CD4-positive, CD25-positive, alpha-beta regulatory T cell (primary cell): ENCODE measurements at regions not wholly inside any gene's neighbourhood (a gene's known extent, or its start where the extent isn't known, plus 50 kb on each side); places are given as distances from the start of the nearest gene placed in this dataset.

Experiments used
- ATAC-seq, 2 donors: fragments of 150-1000 bp; cut with Tn5 transposase; one replicate each; pipeline ENCODE4 v1.10.0; 2021; ENCODE audit warnings: low read depth in 2 of 2, moderate number of reproducible peaks in 2 of 2, moderate library complexity in 1 of 2
- DNase-seq, 3 donors: peaks; one replicate each; pipeline versions ENCODE4 v3.0.0 to v3.0.0-alpha.2; 2012 to 2022; ENCODE audit warnings: mixed read lengths in 1 of 3
- H3K27ac ChIP-seq: one replicate; pipeline ENCODE4 v1.7.0; 2013; ENCODE audit warnings: mild to moderate bottlenecking, low read length; ENCODE audit not compliant: insufficient read depth, poor library complexity, severe bottlenecking
- H3K27me3 ChIP-seq: one replicate; pipeline ENCODE4 v1.7.0; 2013; ENCODE audit warnings: low read length; ENCODE audit not compliant: control insufficient read depth, insufficient read depth
- H3K36me3 ChIP-seq: one replicate; pipeline ENCODE4 v1.7.0; 2013; ENCODE audit warnings: mild to moderate bottlenecking, low read length, moderate library complexity; ENCODE audit not compliant: control insufficient read depth, insufficient read depth
- H3K4me1 ChIP-seq: 2 replicates; pipeline ENCODE4 v1.7.0; 2013; ENCODE audit warnings: mild to moderate bottlenecking, low read length; ENCODE audit not compliant: insufficient read depth, control insufficient read depth, poor library complexity, severe bottlenecking
- H3K4me3 ChIP-seq: one replicate; pipeline ENCODE4 v1.7.0; 2013; ENCODE audit warnings: low read depth, mild to moderate bottlenecking, low read length, moderate library complexity
- H3K9me3 ChIP-seq, 2 experiments: 1 replicate in 1 of 2; 2 replicates in 1 of 2; pipeline ENCODE4 v1.7.0; 2013; ENCODE audit warnings: low read length in 2 of 2, mild to moderate bottlenecking in 1 of 2, moderate library complexity in 1 of 2; ENCODE audit not compliant: control insufficient read depth in 2 of 2
- H3K27ac Mint-ChIP-seq, 3 donors: one replicate each; pipeline ENCODE4 v1.8.0; 2020 to 2022; ENCODE audit warnings: mild to moderate bottlenecking in 3 of 3, mixed read lengths in 3 of 3, moderate library complexity in 2 of 3
- H3K27me3 Mint-ChIP-seq: one replicate; pipeline ENCODE4 v1.8.0; 2022; ENCODE audit warnings: mild to moderate bottlenecking, mixed read lengths
- H3K36me3 Mint-ChIP-seq: one replicate; pipeline ENCODE4 v1.8.0; 2020; ENCODE audit warnings: mixed read lengths
- H3K4me1 Mint-ChIP-seq, 4 donors: one replicate each; pipeline ENCODE4 v1.8.0; 2020 to 2022; ENCODE audit warnings: mixed read lengths in 4 of 4, mild to moderate bottlenecking in 1 of 4
- H3K4me3 Mint-ChIP-seq, 4 donors: one replicate each; pipeline ENCODE4 v1.8.0; 2020 to 2022; ENCODE audit warnings: mild to moderate bottlenecking in 4 of 4, mixed read lengths in 4 of 4, moderate library complexity in 3 of 4
- H3K9me3 Mint-ChIP-seq, 7 donors: one replicate each; pipeline ENCODE4 v1.8.0; 2020 to 2022; ENCODE audit warnings: mixed read lengths in 7 of 7, mild to moderate bottlenecking in 3 of 7, moderate library complexity in 2 of 7

DNA sequence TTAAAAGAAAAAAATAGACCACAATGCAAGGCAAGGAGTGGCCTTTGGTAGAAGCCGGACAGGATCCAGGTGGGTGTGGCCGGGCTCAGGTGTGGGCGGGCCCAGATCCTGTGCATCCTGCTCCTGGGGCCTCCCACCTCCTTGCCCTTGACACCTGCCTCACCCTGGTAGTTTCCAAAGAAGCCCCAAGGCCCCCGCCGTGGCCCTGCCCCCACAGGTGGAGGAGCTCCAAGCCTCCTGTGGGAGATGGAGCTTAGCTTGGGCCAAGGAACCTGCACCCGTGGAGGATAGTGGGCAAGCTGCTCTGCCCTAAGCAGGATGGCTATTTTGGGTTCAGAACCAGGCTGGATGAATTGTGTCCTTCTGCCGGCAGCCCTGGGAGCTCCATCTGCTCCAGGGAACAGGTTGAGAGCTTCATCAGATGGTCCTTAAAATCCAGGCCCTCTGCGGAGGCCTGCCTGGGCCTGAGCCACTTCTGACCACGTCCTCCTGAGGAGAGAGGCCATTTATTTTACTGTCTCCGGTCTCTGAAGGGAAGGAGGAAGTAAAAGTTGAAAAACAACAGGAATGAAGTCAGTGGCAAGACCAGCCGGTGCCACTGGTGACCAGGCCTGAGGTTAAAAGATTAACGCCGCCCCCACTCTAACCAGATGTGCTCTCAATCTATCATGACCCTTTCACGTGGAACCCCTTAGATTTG, 53.9 kb upstream of the KLF13 start:
- Mint-ChIP-seq H3K27ac (peak overlapping the region; percentile 62 to 69 (median 63)), H3K36me3 (no peaks in the 10 kb centered on the region), H3K4me3 (no peak overlapping the region), H3K9me3 (peaks cover 0 to 1% (median 0%) of the 10 kb centered on the region in 7 donors), H3K27me3 (no peaks in the 10 kb centered on the region), H3K4me1 (peaks cover 3 to 71% (median 37%) of the 10 kb centered on the region in 4 donors)
- H3K36me3 ChIP-seq, result no peaks in the 10 kb centered on the region
- H3K4me1 ChIP-seq, result peaks cover 48% of the 10 kb centered on the region
- H3K27ac ChIP-seq, result no peak overlapping the region
- H3K9me3 ChIP-seq, result no peaks in the 10 kb centered on the region
- H3K4me3 ChIP-seq, result no peak overlapping the region
- ATAC-seq (no peak), DNase-seq (no peak)
- H3K27me3 ChIP-seq, result no peaks in the 10 kb centered on the region

DNA sequence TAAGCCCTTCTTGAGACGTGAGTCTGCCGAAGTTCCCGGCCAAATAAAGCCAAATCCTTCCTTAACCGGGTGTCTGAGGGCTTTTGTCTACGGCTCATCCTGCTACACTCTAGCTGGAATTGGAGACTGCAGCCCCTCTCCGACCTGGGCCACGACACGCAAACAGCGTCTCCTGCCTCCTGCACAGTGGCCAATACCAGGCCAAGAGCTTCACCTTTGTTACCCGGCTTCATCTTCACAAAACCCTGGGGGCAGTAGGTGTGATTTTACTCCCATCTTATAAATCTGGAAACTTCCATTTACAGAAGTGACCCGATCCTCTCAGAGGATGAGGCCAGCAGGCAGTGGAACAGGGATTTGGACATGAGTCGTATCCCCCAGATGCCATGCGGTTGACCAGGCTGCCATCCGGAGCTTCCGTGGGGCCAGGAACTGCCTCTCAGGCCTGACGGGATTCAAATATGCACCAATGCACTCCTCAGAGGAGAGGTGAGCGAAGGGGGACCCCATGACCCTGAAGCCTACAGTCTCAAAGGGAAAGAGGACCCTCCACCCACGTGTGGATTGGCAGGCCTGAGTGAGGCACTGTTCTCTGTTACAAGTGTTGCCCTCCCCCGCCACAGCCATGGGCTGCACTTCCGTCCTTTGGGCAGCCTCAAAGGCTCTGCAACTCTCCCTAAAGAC, 53.2 kb upstream of the KLF13 start:
- Histone ChIP-seq H3K36me3 (no peaks in the 10 kb centered on the region), H3K27ac (no peak overlapping the region), H3K4me1 (peaks cover 41% of the 10 kb centered on the region), H3K9me3 (no peaks in the 10 kb centered on the region), H3K27me3 (no peaks in the 10 kb centered on the region), H3K4me3 (no peak overlapping the region)
- peak overlapping the region in 1 of 4 donors; percentile 35 for H3K4me3 Mint-ChIP-seq
- peaks cover 3 to 65% (median 31%) of the 10 kb centered on the region in 4 donors for H3K4me1 Mint-ChIP-seq
- H3K27ac Mint-ChIP-seq, result peak overlapping the region; percentile 62 to 69 (median 63)
- DNase-seq (no peak), ATAC-seq (no peak)
- no peaks in the 10 kb centered on the region for H3K36me3 Mint-ChIP-seq
- peaks cover 0 to 1% (median 0%) of the 10 kb centered on the region in 7 donors for H3K9me3 Mint-ChIP-seq
- H3K27me3 Mint-ChIP-seq, result no peaks in the 10 kb centered on the region

DNA sequence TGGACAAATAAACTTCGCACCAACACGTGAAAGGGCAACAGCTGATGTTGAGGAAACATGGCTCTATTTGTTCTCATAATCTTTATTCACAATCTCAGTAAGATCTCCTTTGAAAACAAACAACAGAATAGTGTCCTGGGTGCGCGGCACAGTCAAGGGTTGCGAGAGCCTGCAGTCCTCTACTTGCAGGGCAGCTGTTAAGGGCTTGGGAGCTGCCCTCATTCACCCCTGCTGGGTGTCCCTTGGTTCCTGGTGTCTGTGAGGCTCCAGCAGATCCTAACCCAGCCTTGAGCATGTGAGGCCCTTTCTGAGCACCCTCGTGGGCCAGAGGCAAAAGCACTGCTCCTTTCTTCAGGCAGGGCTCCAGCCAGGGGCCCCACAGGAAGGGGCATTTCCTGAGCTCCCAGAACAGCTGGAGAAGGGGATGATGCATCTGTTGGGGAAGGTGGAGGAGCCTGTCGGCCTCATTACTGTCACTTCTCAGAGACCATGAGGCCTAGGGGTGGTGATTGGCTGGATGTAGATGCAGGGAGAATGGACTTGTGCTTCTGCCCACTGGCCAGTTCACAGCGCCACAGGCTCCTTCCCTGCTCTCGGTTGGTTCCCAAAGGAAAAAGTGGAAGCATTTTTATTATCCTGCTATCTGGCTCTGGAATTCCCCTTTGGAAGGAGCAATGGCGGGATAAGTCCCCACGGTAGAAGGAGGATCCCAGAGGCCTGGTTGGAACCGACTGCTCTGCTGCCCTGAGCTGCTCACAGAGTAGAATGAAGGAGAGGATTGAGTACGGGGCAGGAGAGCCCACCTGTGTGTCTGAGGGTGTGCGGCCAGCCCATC, 51.9 kb upstream of the KLF13 start:
- no peaks in the 10 kb centered on the region for H3K27me3 ChIP-seq
- DNase-seq (no peak), ATAC-seq (no peak)
- Mint-ChIP-seq H3K36me3 (no peaks in the 10 kb centered on the region), H3K27ac (peak overlapping the region in 2 of 3 donors; percentile 52 to 59), H3K9me3 (peaks cover 0 to 1% (median 0%) of the 10 kb centered on the region in 7 donors), H3K4me3 (peak overlapping the region in 1 of 4 donors; percentile 31), H3K27me3 (no peaks in the 10 kb centered on the region), H3K4me1 (peaks cover 3 to 60% (median 30%) of the 10 kb centered on the region in 4 donors)
- H3K4me3 ChIP-seq, result no peak overlapping the region
- H3K27ac ChIP-seq, result no peak overlapping the region
- no peaks in the 10 kb centered on the region for H3K36me3 ChIP-seq
- H3K4me1 ChIP-seq, result peaks cover 28% of the 10 kb centered on the region
- no peaks in the 10 kb centered on the region for H3K9me3 ChIP-seq

DNA sequence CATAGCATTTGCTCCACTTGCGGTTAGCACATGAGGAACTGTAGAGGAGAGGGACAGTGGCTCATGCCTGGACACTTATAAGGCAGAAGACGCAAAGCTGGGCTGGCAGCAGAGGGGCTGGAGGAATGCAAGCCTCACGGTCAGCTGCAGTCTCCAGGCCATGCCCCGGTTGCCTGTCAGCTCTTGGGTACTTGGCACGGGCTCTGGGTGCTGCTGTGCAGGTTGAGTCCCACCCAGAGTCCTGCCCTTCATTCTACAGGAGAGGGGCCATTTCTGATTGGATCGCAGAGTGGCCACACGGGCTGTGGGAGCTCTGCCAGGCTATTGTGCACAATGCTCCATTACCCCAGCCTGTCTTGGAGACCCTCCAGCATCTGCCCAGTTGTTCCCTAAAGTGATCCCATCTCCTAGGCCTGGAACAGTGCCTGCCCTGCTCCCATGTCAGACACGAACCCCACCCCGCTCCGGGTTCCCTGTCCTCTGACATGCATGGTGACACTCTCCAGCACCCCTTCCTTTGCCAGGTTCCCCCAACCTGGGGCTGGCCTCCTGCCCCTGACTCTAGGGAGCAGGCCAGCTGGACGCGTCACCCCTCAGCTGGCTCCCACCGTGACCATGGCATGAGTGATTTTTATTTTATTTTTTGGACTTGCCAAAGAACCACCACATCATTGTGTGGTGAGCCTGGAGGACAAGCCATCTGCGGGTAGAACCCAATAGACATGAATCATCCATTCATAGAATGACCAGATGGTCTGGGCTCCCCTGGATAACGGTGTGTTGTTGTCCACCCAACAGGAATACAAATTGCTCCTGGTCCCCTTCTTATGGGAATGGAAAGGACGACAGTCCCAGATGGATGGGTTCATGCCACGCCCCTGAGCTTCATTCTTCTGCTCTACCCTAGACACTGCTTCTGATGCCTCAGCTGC, 51.0 kb upstream of the KLF13 start:
- H3K27me3 Mint-ChIP-seq, result no peaks in the 10 kb centered on the region
- Histone ChIP-seq H3K9me3 (no peaks in the 10 kb centered on the region), H3K27me3 (no peaks in the 10 kb centered on the region), H3K36me3 (no peaks in the 10 kb centered on the region), H3K4me1 (peaks cover 22% of the 10 kb centered on the region), H3K4me3 (no peak overlapping the region), H3K27ac (no peak overlapping the region)
- DNase-seq (no peak), ATAC-seq (no peak)
- no peaks in the 10 kb centered on the region for H3K9me3 Mint-ChIP-seq
- peaks cover 0 to 52% (median 22%) of the 10 kb centered on the region in 4 donors for H3K4me1 Mint-ChIP-seq
- H3K36me3 Mint-ChIP-seq, result no peaks in the 10 kb centered on the region
- H3K27ac Mint-ChIP-seq, result peak overlapping the region in 1 of 3 donors; percentile 59
- peak overlapping the region in 1 of 4 donors; percentile 41 for H3K4me3 Mint-ChIP-seq

DNA sequence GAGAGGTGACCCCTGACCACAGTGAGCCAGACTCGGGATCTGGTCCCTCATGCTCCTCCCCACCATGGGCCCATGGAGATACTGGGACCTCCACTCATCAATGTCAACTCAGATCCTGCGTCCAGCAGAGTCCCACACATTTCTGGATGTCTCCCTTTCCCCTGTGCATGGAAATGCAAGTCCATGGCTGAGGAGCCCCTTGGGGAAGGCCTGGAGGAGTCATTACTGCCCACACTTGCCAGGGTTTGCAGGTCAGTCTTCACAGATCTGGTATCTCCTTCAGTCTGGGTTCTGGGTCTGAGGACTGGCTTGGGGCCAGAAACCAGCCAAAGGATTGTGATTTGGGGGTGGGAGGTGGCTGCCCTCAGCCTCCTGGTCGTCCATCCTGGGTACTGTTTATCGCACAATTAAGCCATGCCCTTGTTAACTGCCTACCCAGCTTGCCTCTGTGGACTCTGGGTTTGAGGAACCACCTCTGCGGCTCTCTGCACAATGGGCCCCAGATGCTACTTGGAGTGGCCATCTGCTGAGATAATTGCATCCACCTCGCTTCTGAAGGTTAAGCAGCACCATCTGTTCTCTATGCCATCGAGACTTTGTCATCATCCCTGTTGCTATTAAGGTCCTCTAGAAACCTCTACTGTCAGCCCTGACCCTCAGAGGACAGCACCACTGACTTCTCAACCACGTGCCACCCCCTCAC, 49.9 kb upstream of the KLF13 start:
- ATAC-seq (no peak), DNase-seq (no peak)
- Mint-ChIP-seq H3K4me1 (peaks cover 0 to 41% (median 21%) of the 10 kb centered on the region in 4 donors), H3K9me3 (no peaks in the 10 kb centered on the region), H3K4me3 (no peak overlapping the region), H3K27me3 (peaks cover 4% of the 10 kb centered on the region), H3K36me3 (no peaks in the 10 kb centered on the region), H3K27ac (peak overlapping the region in 1 of 3 donors; percentile 33)
- Histone ChIP-seq H3K4me3 (no peak overlapping the region), H3K9me3 (no peaks in the 10 kb centered on the region), H3K27ac (no peak overlapping the region), H3K4me1 (peaks cover 11% of the 10 kb centered on the region), H3K36me3 (no peaks in the 10 kb centered on the region), H3K27me3 (no peaks in the 10 kb centered on the region)
